NB4 (cell line): ENCODE measurements at regions not wholly inside any gene's neighbourhood (a gene's known extent, or its start where the extent isn't known, plus 50 kb on each side); places are given as distances from the start of the nearest gene placed in this dataset.
"Not testable (repeated sequence)": the region's sequence is repeated elsewhere in the genome, so short reads cannot be mapped to it uniquely, and the experiment has no call there.

Source experiments
- DNase-seq: peaks from one replicate; pipeline ENCODE4 v3.0.0; 2010; ENCODE audit warnings: low read depth
- H3K4me3 ChIP-seq: one replicate; pipeline ENCODE4 v1.5.1; 2011; ENCODE audit warnings: mild to moderate bottlenecking, low read depth, low read length, moderate library complexity
- CTCF ChIP-seq: IDR thresholded peaks from one replicate; pipeline ENCODE4 v1.5.1; 2012; ENCODE audit warnings: low read depth, low read length
- MAX ChIP-seq: IDR thresholded peaks from 2 replicates; pipeline ENCODE4 v1.6.1; 2011; ENCODE audit warnings: low read depth, low read length
- MYC ChIP-seq: IDR thresholded peaks from 2 replicates; pipeline ENCODE4 v1.6.1; 2011; ENCODE audit warnings: low read depth, low read length
- POLR2A ChIP-seq: IDR thresholded peaks from 2 replicates; pipeline ENCODE4 v1.6.1; 2011; ENCODE audit warnings: mild to moderate bottlenecking; ENCODE audit not compliant: insufficient read length; ENCODE audit errors: extremely low read depth

- no peak overlapping the region for H3K4me3 ChIP-seq
- TF ChIP-seq CTCF, result no peak
- TF ChIP-seq POLR2A, result no peak
- TF ChIP-seq MAX, result no peak
- TF ChIP-seq MYC, result no peak
- DNase-seq, result no peak
Observed at GRCh38 chr5:129246088-129246487, 151.5 kb downstream of the ISOC1 start.

GRCh38 chr5:129249886-129250285 lies 155.3 kb downstream of the ISOC1 start:
- H3K4me3 ChIP-seq, result no peak overlapping the region
- DNase-seq, result no peak
- TF ChIP-seq MYC (no peak), MAX (no peak), POLR2A (no peak), CTCF (no peak)

GRCh38 chr5:129271308-129271707 lies 176.8 kb downstream of the ISOC1 start:
- H3K4me3 ChIP-seq, result no peak overlapping the region
- peak; percentile 34 for DNase-seq
- TF ChIP-seq CTCF (peak; percentile 15), MYC (no peak)

GRCh38 chr5:129284010-129284409 lies 176.1 kb upstream of the ADAMTS19 start:
- DNase-seq, result no peak
- no peak for TF ChIP-seq MAX
- no peak overlapping the region for H3K4me3 ChIP-seq

- not testable (repeated sequence) for H3K4me3 ChIP-seq, DNase-seq
Observed at GRCh38 chr5:129294216-129294615, 165.9 kb upstream of the ADAMTS19 start.

GRCh38 chr5:129306725-129307124 lies 153.4 kb upstream of the ADAMTS19 start:
- no peak for DNase-seq
- TF ChIP-seq MYC (no peak), MAX (no peak), CTCF (no peak), POLR2A (no peak)
- H3K4me3 ChIP-seq, result no peak overlapping the region

- TF ChIP-seq MYC (no peak), POLR2A (no peak), CTCF (no peak), MAX (no peak)
- DNase-seq, result no peak
- no peak overlapping the region for H3K4me3 ChIP-seq
Observed at GRCh38 chr5:129322968-129323367, 137.1 kb upstream of the ADAMTS19 start.
